ENCODE measurements at regions not wholly inside any gene's neighbourhood (a gene's known extent, or its start where the extent isn't known, plus 50 kb on each side); places are given as distances from the start of the nearest gene placed in this dataset.

- H3K27me3 Mint-ChIP-seq, result no peaks in the 10 kb centered on the region
- no peaks in the 10 kb centered on the region for H3K9me3 Mint-ChIP-seq
- H3K4me3 Mint-ChIP-seq, result no peak overlapping the region
- no peak for ATAC-seq (ENCODE audit: low read depth)
- CTCF ChIA-PET, result no interaction called here
- H3K27ac Mint-ChIP-seq, result no peak overlapping the region
- TF ChIP-seq CTCF (IDR thresholded peaks at IDR 0.05), result no peak
- DNase-seq, result no peak
- POLR2A ChIA-PET, result no interaction called here
- intact Hi-C loops (cut with micrococcal nuclease), result no loop called here
- H3K36me3 Mint-ChIP-seq (ENCODE audit: low read depth), result no peaks in the 10 kb centered on the region
- H3K4me1 Mint-ChIP-seq, result no peaks in the 10 kb centered on the region
These were observed 692.3 kb downstream of the RNF144A start for GRCh38 chr2:7609556-7609955.

- POLR2A ChIA-PET, result no interaction called here
- TF ChIP-seq CTCF (IDR thresholded peaks at IDR 0.05), result no peak
- DNase-seq, result no peak
- intact Hi-C loops (cut with micrococcal nuclease), result no loop called here
- CTCF ChIA-PET, result no interaction called here
- Mint-ChIP-seq H3K4me1 (no peaks in the 10 kb centered on the region), H3K4me3 (no peak overlapping the region), H3K36me3 (ENCODE audit: low read depth) (no peaks in the 10 kb centered on the region), H3K27ac (no peak overlapping the region), H3K27me3 (no peaks in the 10 kb centered on the region), H3K9me3 (no peaks in the 10 kb centered on the region)
- ATAC-seq (ENCODE audit: low read depth), result no peak
These were observed 692.8 kb downstream of the RNF144A start for GRCh38 chr2:7609974-7610373.

- intact Hi-C loops (cut with micrococcal nuclease), result no loop called here
- no peaks in the 10 kb centered on the region for H3K36me3 Mint-ChIP-seq (ENCODE audit: low read depth)
- ATAC-seq (ENCODE audit: low read depth) (no peak), DNase-seq (no peak)
- no peaks in the 10 kb centered on the region for H3K9me3 Mint-ChIP-seq
- TF ChIP-seq CTCF (IDR thresholded peaks at IDR 0.05), result no peak
- CTCF ChIA-PET, result no interaction called here
- H3K4me1 Mint-ChIP-seq, result no peaks in the 10 kb centered on the region
- POLR2A ChIA-PET, result no interaction called here
- no peak overlapping the region for H3K27ac Mint-ChIP-seq
- peaks cover 5% of the 10 kb centered on the region for H3K27me3 Mint-ChIP-seq
- no peak overlapping the region for H3K4me3 Mint-ChIP-seq
These were observed 694.5 kb downstream of the RNF144A start for GRCh38 chr2:7611750-7612149.

GRCh38 chr2:7612969-7613368 is 695.8 kb downstream of the RNF144A start:
- TF ChIP-seq CTCF (IDR thresholded peaks at IDR 0.05), result no peak
- CTCF ChIA-PET, result no interaction called here
- no peaks in the 10 kb centered on the region for H3K36me3 Mint-ChIP-seq (ENCODE audit: low read depth)

GRCh38 chr2:7613831-7614230 is 696.6 kb downstream of the RNF144A start:
- POLR2A ChIA-PET, result no interaction called here
- peaks cover 5% of the 10 kb centered on the region for H3K27me3 Mint-ChIP-seq
- intact Hi-C loops (cut with micrococcal nuclease), result no loop called here

More at GRCh38 chr2:7612969-7613368, 695.8 kb downstream of the RNF144A start:
- DNase-seq (no peak), ATAC-seq (ENCODE audit: low read depth) (no peak)
- Mint-ChIP-seq H3K27me3 (peaks cover 5% of the 10 kb centered on the region), H3K9me3 (no peaks in the 10 kb centered on the region), H3K4me1 (no peaks in the 10 kb centered on the region), H3K4me3 (no peak overlapping the region), H3K27ac (no peak overlapping the region)
- POLR2A ChIA-PET, result no interaction called here
- intact Hi-C loops (cut with micrococcal nuclease), result no loop called here

More at GRCh38 chr2:7613831-7614230, 696.6 kb downstream of the RNF144A start:
- H3K4me3 Mint-ChIP-seq, result no peak overlapping the region
- TF ChIP-seq CTCF (IDR thresholded peaks at IDR 0.05), result no peak
- H3K27ac Mint-ChIP-seq, result no peak overlapping the region
- CTCF ChIA-PET, result no interaction called here
- no peaks in the 10 kb centered on the region for H3K36me3 Mint-ChIP-seq (ENCODE audit: low read depth)
- H3K9me3 Mint-ChIP-seq, result no peaks in the 10 kb centered on the region
- no peak for ATAC-seq (ENCODE audit: low read depth)
- no peak for DNase-seq
- H3K4me1 Mint-ChIP-seq, result no peaks in the 10 kb centered on the region

Data from activated B cell treated with CpG ODN at 0.5 μM for 24 hours (primary cell).